ENCODE measurements at regions not wholly inside any gene's neighbourhood (a gene's known extent, or its start where the extent isn't known, plus 50 kb on each side); places are given as distances from the start of the nearest gene placed in this dataset.

- H3K79me2 ChIP-seq (ENCODE audit: low read length) = no peaks in the 10 kb centered on the region
- H3K4me3 ChIP-seq (ENCODE audit: low read length) = no peak overlapping the region
- no peak overlapping the region for H2AFZ ChIP-seq (ENCODE audit: low read depth, low read length)
- H3K27me3 ChIP-seq (ENCODE audit: low read depth, low read length) = no peaks in the 10 kb centered on the region
- H4K20me1 ChIP-seq (ENCODE audit: insufficient read depth, low read length) = no peaks in the 10 kb centered on the region
- H3K4me2 ChIP-seq (ENCODE audit: low read length) = no peak overlapping the region
- H3K27ac ChIP-seq (ENCODE audit: low read length) = no peak overlapping the region
- no peak for TF ChIP-seq EZH2phosphoT487 (IDR thresholded peaks at IDR 0.05; ENCODE audit: low read depth)
- TF ChIP-seq CTCF (IDR thresholded peaks at IDR 0.05; ENCODE audit: low read depth, low read length) = no peak
- no peaks in the 10 kb centered on the region for H3K36me3 ChIP-seq (replicated peaks; ENCODE audit: low read depth, low read length)
- no peaks in the 10 kb centered on the region for H3K4me1 ChIP-seq (ENCODE audit: low read length)
- H3K9me3 ChIP-seq (ENCODE audit: insufficient read depth, low read length) = no peaks in the 10 kb centered on the region
- H3K9ac ChIP-seq (ENCODE audit: low read length) = no peak overlapping the region
These were observed 241.4 kb upstream of the DGKB start for GRCh38 chr7:15143936-15144335.

GRCh38 chr7:15143121-15143520 lies 240.6 kb upstream of the DGKB start:
- no peaks in the 10 kb centered on the region for H3K4me1 ChIP-seq (ENCODE audit: low read length)
- no peaks in the 10 kb centered on the region for H3K79me2 ChIP-seq (ENCODE audit: low read length)
- no peaks in the 10 kb centered on the region for H3K27me3 ChIP-seq (ENCODE audit: low read depth, low read length)
- no peaks in the 10 kb centered on the region for H3K9me3 ChIP-seq (ENCODE audit: insufficient read depth, low read length)
- H3K27ac ChIP-seq (ENCODE audit: low read length) = no peak overlapping the region
- H2AFZ ChIP-seq (ENCODE audit: low read depth, low read length) = no peak overlapping the region
- H3K4me3 ChIP-seq (ENCODE audit: low read length) = no peak overlapping the region
- H3K4me2 ChIP-seq (ENCODE audit: low read length) = no peak overlapping the region
- TF ChIP-seq CTCF (IDR thresholded peaks at IDR 0.05; ENCODE audit: low read depth, low read length) (no peak), EZH2phosphoT487 (IDR thresholded peaks at IDR 0.05; ENCODE audit: low read depth) (no peak)
- no peaks in the 10 kb centered on the region for H3K36me3 ChIP-seq (replicated peaks; ENCODE audit: low read depth, low read length)
- H4K20me1 ChIP-seq (ENCODE audit: insufficient read depth, low read length) = no peaks in the 10 kb centered on the region
- no peak overlapping the region for H3K9ac ChIP-seq (ENCODE audit: low read length)

GRCh38 chr7:15140431-15140830 lies 237.9 kb upstream of the DGKB start:
- H3K27ac ChIP-seq (ENCODE audit: low read length) = no peak overlapping the region

GRCh38 chr7:15131661-15132060 lies 229.1 kb upstream of the DGKB start:
- Histone ChIP-seq H3K4me1 (ENCODE audit: low read length) (no peaks in the 10 kb centered on the region), H3K9ac (ENCODE audit: low read length) (no peak overlapping the region), H3K4me2 (ENCODE audit: low read length) (no peak overlapping the region), H3K4me3 (ENCODE audit: low read length) (no peak overlapping the region), H3K27ac (ENCODE audit: low read length) (no peak overlapping the region), H3K27me3 (ENCODE audit: low read depth, low read length) (no peaks in the 10 kb centered on the region), H4K20me1 (ENCODE audit: insufficient read depth, low read length) (no peaks in the 10 kb centered on the region), H3K79me2 (ENCODE audit: low read length) (no peaks in the 10 kb centered on the region), H2AFZ (ENCODE audit: low read depth, low read length) (no peak overlapping the region), H3K36me3 (replicated peaks; ENCODE audit: low read depth, low read length) (no peaks in the 10 kb centered on the region), H3K9me3 (ENCODE audit: insufficient read depth, low read length) (no peaks in the 10 kb centered on the region)
- TF ChIP-seq EZH2phosphoT487 (IDR thresholded peaks at IDR 0.05; ENCODE audit: low read depth) (no peak), CTCF (IDR thresholded peaks at IDR 0.05; ENCODE audit: low read depth, low read length) (no peak)

More at GRCh38 chr7:15140431-15140830, 237.9 kb upstream of the DGKB start:
- Histone ChIP-seq H3K27me3 (ENCODE audit: low read depth, low read length) (no peaks in the 10 kb centered on the region), H3K4me1 (ENCODE audit: low read length) (no peaks in the 10 kb centered on the region), H3K4me3 (ENCODE audit: low read length) (no peak overlapping the region), H3K4me2 (ENCODE audit: low read length) (no peak overlapping the region), H2AFZ (ENCODE audit: low read depth, low read length) (no peak overlapping the region), H3K9ac (ENCODE audit: low read length) (no peak overlapping the region), H3K36me3 (replicated peaks; ENCODE audit: low read depth, low read length) (no peaks in the 10 kb centered on the region), H3K79me2 (ENCODE audit: low read length) (no peaks in the 10 kb centered on the region), H4K20me1 (ENCODE audit: insufficient read depth, low read length) (no peaks in the 10 kb centered on the region), H3K9me3 (ENCODE audit: insufficient read depth, low read length) (no peaks in the 10 kb centered on the region)
- TF ChIP-seq EZH2phosphoT487 (IDR thresholded peaks at IDR 0.05; ENCODE audit: low read depth) = no peak
- TF ChIP-seq CTCF (IDR thresholded peaks at IDR 0.05; ENCODE audit: low read depth, low read length) = no peak

Data from OCI-LY3 (cell line).